KOPT-K1 (cell line): ENCODE measurements at regions not wholly inside any gene's neighbourhood (a gene's known extent, or its start where the extent isn't known, plus 50 kb on each side); places are given as distances from the start of the nearest gene placed in this dataset.

ENCODE experiments used
- H3K27ac ChIP-seq: fragments of 200-600 bp; sonication (generic); 2 replicates; pipeline ENCODE4 v1.5.1; 2016; ENCODE audit warnings: antibody characterized with exemption, mild to moderate bottlenecking, low read depth, low read length; ENCODE audit not compliant: poor library complexity, severe bottlenecking
- H3K36me3 ChIP-seq: fragments of 200-600 bp; sonication (generic); 2 replicates; pipeline ENCODE4 v1.5.1; 2017; ENCODE audit warnings: antibody characterized with exemption, mild to moderate bottlenecking, low read length, moderate library complexity; ENCODE audit not compliant: insufficient read depth
- H3K9me3 ChIP-seq: fragments of 200-600 bp; sonication (generic); 2 replicates; pipeline ENCODE4 v1.5.1; 2017; ENCODE audit warnings: antibody characterized with exemption, low read length, mild to moderate bottlenecking; ENCODE audit not compliant: insufficient read depth, poor library complexity, severe bottlenecking

DNA sequence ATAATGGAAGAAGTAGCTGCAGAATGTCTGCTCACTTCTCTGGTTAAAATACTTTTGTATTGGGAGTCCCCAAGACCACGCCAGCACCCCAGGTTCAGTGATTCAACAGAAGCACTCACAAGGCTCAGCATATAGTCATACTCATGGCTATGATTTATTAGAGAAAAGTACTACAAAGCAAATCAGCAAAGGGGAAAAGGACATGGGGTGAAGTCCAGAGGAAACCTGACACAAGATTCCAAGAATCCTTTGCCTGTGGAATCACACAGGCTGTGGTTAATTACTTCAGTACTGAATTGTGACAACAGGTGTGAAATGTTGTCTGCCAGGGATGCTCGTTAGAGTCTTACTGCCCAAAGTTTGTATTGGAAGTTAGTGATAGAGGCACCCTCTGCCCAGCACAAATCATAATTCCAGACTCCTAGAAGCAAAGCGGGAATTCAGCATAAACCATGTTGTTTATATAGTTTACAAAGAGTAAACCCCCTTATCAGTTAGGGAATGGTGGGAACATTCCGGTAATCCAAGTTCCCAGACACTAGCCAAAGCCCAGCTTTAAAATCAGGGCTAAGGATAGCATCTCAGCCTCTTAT is 79.4 kb downstream of the HYCC1 start:
- Histone ChIP-seq H3K27ac (no peak overlapping the region), H3K36me3 (no peaks in the 10 kb centered on the region), H3K9me3 (peaks cover 7% of the 10 kb centered on the region)

GRCh38 chr7:22934023-22934422 is 79.9 kb downstream of the HYCC1 start:
- Histone ChIP-seq H3K27ac (no peak overlapping the region), H3K9me3 (peaks cover 7% of the 10 kb centered on the region), H3K36me3 (no peaks in the 10 kb centered on the region)

- no peaks in the 10 kb centered on the region for H3K36me3 ChIP-seq
- peaks cover 7% of the 10 kb centered on the region for H3K9me3 ChIP-seq
- no peak overlapping the region for H3K27ac ChIP-seq
Observed at GRCh38 chr7:22932896-22933295, 81.0 kb downstream of the HYCC1 start.

DNA sequence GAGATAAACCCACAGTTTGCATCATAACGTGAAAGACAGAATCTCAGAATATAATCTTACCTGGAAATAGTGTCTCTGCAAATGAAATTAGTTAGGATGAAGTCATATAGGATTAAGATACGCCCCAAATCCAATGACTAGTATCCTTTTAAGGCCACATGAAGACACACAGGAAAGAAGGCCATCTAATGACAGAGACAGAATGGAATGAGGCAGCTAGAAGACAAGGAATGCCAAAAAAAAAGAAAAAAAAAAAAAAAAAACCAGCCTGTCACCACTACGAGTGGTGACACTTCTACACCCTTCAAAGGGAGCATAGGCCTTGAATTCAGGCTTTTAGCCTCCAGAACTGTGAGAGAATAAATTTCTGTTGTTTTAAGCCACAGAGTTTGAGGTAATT is 82.9 kb downstream of the HYCC1 start:
- Histone ChIP-seq H3K9me3 (peaks cover 7% of the 10 kb centered on the region), H3K36me3 (no peaks in the 10 kb centered on the region), H3K27ac (no peak overlapping the region)

GRCh38 chr7:22922307-22922706 is 91.6 kb downstream of the HYCC1 start:
- Histone ChIP-seq H3K9me3 (peaks cover 9% of the 10 kb centered on the region), H3K27ac (no peak overlapping the region), H3K36me3 (no peaks in the 10 kb centered on the region)

GRCh38 chr7:22921386-22922086 is 92.4 kb downstream of the HYCC1 start:
- Histone ChIP-seq H3K9me3 (peaks cover 9% of the 10 kb centered on the region), H3K36me3 (no peaks in the 10 kb centered on the region), H3K27ac (no peak overlapping the region)

- Histone ChIP-seq H3K9me3 (peaks cover 9% of the 10 kb centered on the region), H3K27ac (no peak overlapping the region), H3K36me3 (no peaks in the 10 kb centered on the region)
Observed at GRCh38 chr7:22920672-22921071, 93.3 kb downstream of the HYCC1 start.

GRCh38 chr7:22913158-22913557 is 90.5 kb upstream of the TOMM7 start:
- H3K27ac ChIP-seq = no peak overlapping the region
- peaks cover 6% of the 10 kb centered on the region for H3K9me3 ChIP-seq
- H3K36me3 ChIP-seq = no peaks in the 10 kb centered on the region

DNA sequence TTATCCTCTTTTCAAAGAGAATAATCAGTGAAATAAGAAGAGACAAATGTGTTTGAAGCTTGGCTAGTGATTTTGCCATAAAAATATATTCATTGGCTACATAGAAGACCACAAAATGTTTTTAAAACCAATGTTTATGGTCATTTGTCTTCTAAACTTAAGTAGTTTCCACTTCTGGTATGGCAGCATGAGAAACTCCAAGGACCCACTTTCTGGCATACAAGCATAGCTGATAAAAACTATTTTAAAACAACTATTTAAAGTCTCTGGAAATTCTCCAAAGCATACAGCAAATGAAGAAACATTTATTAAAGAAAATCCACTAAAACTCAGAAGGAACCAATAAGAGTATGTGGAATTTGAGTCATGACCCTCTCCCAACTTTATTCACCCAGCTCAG is 89.2 kb upstream of the TOMM7 start:
- H3K36me3 ChIP-seq = no peaks in the 10 kb centered on the region
- H3K9me3 ChIP-seq = peaks cover 6% of the 10 kb centered on the region
- no peak overlapping the region for H3K27ac ChIP-seq

GRCh38 chr7:22909917-22910316 is 87.3 kb upstream of the TOMM7 start:
- no peaks in the 10 kb centered on the region for H3K36me3 ChIP-seq
- no peak overlapping the region for H3K27ac ChIP-seq
- H3K9me3 ChIP-seq = peaks cover 5% of the 10 kb centered on the region

DNA sequence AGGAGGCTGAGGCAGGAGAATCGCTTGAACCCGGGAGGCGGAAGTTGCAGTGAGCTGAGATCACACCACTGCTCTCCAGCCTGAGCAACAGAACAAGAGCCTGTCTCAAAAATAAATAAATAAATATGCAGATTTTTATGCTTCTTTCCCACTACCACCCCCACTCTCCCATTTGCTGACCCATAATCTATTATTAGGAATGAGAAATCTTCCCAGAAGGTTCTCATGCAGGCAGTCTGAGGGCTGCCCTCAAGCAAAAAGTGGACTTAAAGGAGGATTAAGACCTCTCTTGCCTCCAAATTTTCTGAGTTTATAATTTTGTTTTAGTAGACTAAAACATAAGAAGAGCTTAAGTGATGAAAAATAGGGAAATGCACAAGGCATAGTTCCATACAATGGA is 85.2 kb upstream of the TOMM7 start:
- Histone ChIP-seq H3K36me3 (no peaks in the 10 kb centered on the region), H3K9me3 (no peaks in the 10 kb centered on the region), H3K27ac (no peak overlapping the region)

GRCh38 chr7:22900784-22901183 is 78.1 kb upstream of the TOMM7 start:
- Histone ChIP-seq H3K9me3 (no peaks in the 10 kb centered on the region), H3K27ac (no peak overlapping the region), H3K36me3 (no peaks in the 10 kb centered on the region)

DNA sequence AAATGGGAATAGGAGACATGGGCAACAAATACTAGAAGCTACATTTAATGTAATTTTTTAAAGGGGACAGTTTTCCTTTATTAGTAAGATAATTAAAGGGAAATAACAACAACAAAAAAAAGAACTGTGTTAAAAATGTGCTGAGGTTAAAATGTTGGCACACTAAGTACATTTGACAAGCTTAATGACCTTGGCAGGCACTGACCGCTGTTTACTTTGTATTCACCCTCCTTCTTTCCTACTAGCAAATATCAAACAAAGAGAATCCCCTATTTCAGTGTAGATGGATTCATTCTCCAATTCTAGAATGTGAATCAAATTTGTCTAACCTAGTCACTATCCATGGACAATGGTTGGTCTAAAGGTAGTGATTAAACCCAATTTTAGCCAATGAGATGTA is 77.5 kb upstream of the TOMM7 start:
- Histone ChIP-seq H3K36me3 (no peaks in the 10 kb centered on the region), H3K27ac (no peak overlapping the region), H3K9me3 (no peaks in the 10 kb centered on the region)

DNA sequence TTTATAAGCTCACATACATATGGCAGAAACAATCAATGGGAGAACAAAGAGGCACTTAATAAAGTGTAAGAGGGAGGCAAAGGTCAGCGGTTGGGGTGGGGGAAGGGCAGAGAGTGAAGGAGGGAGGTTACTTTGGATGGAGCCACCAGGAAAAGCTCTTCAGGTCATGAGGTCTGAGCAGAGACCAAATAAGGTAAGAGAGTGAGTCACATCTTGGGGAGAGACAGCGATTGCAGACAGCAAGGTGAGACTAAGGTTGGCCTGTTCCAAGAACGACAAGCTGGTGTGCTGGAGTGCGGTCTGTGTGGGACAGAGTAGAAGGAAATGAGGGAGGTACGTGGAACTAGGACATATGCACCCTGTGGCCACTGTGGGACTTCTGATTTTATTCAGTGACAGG is 74.3 kb upstream of the TOMM7 start:
- H3K9me3 ChIP-seq = no peaks in the 10 kb centered on the region
- H3K36me3 ChIP-seq = no peaks in the 10 kb centered on the region
- no peak overlapping the region for H3K27ac ChIP-seq

- H3K9me3 ChIP-seq = no peaks in the 10 kb centered on the region
- H3K36me3 ChIP-seq = no peaks in the 10 kb centered on the region
- H3K27ac ChIP-seq = no peak overlapping the region
Observed at GRCh38 chr7:22895828-22896165, 73.1 kb upstream of the TOMM7 start.

GRCh38 chr7:22895140-22895827 is 72.6 kb upstream of the TOMM7 start:
- H3K27ac ChIP-seq = no peak overlapping the region
- no peaks in the 10 kb centered on the region for H3K9me3 ChIP-seq
- no peaks in the 10 kb centered on the region for H3K36me3 ChIP-seq
